Kidney epithelial cell (primary cell): ENCODE measurements at regions not wholly inside any gene's neighbourhood (a gene's known extent, or its start where the extent isn't known, plus 50 kb on each side); places are given as distances from the start of the nearest gene placed in this dataset.
"Not testable (repeated sequence)": the region's sequence is repeated elsewhere in the genome, so short reads cannot be mapped to it uniquely, and the experiment has no call there.

Source experiments
- DNase-seq: peaks from one replicate; pipeline ENCODE4 v3.0.0-alpha.2; 2010; ENCODE audit warnings: low read depth
- H3K27me3 ChIP-seq: 2 replicates; pipeline ENCODE4 v1.6.0; 2011; ENCODE audit warnings: low read length; ENCODE audit not compliant: control insufficient read depth, insufficient read depth
- H3K36me3 ChIP-seq: 2 replicates; pipeline ENCODE4 v1.5.1; 2011; ENCODE audit warnings: low read length; ENCODE audit not compliant: control insufficient read depth, insufficient read depth
- H3K4me3 ChIP-seq: 2 replicates; pipeline ENCODE4 v1.5.1; 2011; ENCODE audit warnings: low read depth, mild to moderate bottlenecking, control low read depth, low read length
- CTCF ChIP-seq: IDR thresholded peaks from 2 replicates; pipeline ENCODE4 v1.5.1; 2011; ENCODE audit warnings: mild to moderate bottlenecking, moderate library complexity, low read length, control low read depth, inconsistent platforms; ENCODE audit not compliant: insufficient read depth, poor library complexity, severe bottlenecking

DNA sequence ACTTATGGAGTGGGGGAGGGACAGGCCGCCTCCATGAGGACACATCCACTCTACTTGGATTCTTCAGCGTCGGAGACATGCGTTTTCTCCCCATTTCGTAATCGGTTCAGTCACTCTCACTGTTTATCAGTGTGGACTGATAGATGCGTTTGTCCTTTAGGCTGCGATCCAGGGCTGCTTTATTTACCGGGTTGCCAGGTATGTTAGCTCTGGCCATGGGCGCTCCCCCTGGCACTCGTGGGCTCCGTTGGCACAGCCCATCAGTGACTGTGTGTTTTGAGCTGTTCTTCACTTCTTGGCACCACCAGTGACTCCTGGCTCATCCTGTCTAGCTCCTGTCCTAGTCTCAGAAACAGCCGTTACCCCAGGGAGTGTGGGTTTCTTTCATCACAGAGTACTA, 1203.3 kb downstream of the BRD1 start:
- H3K4me3 ChIP-seq: no peak overlapping the region
- TF ChIP-seq CTCF: no peak
- no peaks in the 10 kb centered on the region for H3K36me3 ChIP-seq
- DNase-seq: no peak
- no peaks in the 10 kb centered on the region for H3K27me3 ChIP-seq

GRCh38 chr22:48622891-48623545, 1204.7 kb downstream of the BRD1 start:
- Histone ChIP-seq H3K27me3 (no peaks in the 10 kb centered on the region), H3K4me3 (no peak overlapping the region), H3K36me3 (no peaks in the 10 kb centered on the region)
- DNase-seq: no peak
- no peak for TF ChIP-seq CTCF

GRCh38 chr22:48621085-48621484, 1206.6 kb downstream of the BRD1 start:
- Histone ChIP-seq H3K36me3 (no peaks in the 10 kb centered on the region), H3K27me3 (no peaks in the 10 kb centered on the region), H3K4me3 (no peak overlapping the region)
- DNase-seq: no peak
- TF ChIP-seq CTCF: no peak

DNA sequence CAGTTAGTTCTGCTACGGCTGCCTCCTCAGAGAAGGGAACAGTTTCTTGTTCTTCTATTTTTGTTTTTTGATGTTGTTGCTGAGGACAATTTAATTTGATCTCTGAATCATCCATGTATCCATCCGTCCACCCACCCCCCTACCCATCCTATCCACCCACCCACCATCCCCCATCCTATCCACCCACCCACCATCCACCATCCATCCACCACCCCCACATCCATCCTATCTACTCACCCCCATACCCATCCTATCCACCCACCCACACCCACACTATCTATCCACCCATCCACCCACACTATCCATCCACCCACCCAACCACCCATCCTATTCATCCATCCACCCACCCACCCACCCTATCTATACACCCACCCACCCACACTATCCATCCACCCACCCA, 1207.2 kb downstream of the BRD1 start:
- not testable (repeated sequence) for DNase-seq, H3K36me3 ChIP-seq, H3K27me3 ChIP-seq, H3K4me3 ChIP-seq

GRCh38 chr22:48619721-48620120, 1208.0 kb downstream of the BRD1 start:
- DNase-seq: no peak
- Histone ChIP-seq H3K36me3 (no peaks in the 10 kb centered on the region), H3K4me3 (no peak overlapping the region), H3K27me3 (no peaks in the 10 kb centered on the region)
- no peak for TF ChIP-seq CTCF

DNA sequence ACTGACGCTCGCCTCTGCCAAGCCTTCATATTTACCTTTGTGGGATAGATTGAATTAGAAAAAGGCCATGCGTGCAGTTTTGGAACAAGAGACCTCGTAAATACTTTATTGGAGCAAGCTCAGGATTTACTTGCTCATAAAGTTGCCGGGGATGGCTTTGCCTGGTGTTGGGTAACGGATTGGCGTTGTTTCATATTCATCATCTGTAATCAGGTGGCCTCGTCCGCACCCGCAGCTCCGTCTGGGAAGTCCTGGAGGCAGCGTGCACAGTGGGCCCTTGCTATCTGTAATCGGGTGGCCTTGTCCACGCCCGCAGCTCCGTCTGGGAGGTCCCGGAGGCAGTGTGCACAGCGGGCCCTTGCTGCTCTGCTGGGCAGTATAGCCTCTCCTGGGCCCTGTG, 1209.3 kb downstream of the BRD1 start:
- Histone ChIP-seq H3K4me3 (no peak overlapping the region), H3K36me3 (no peaks in the 10 kb centered on the region), H3K27me3 (no peaks in the 10 kb centered on the region)
- no peak for DNase-seq
- TF ChIP-seq CTCF: no peak
